Neural cell (in vitro differentiated cells): ENCODE measurements at regions not wholly inside any gene's neighbourhood (a gene's known extent, or its start where the extent isn't known, plus 50 kb on each side); places are given as distances from the start of the nearest gene placed in this dataset.
"Not testable (repeated sequence)": the region's sequence is repeated elsewhere in the genome, so short reads cannot be mapped to it uniquely, and the experiment has no call there.

Experiments used
- H2AFZ ChIP-seq: fragments of 200-600, 300-800 bp; sonication (generic), shearing (Covaris generic); 2 replicates; pipeline ENCODE4 v1.6.0; 2014; ENCODE audit warnings: low read depth, mild to moderate bottlenecking, antibody characterized with exemption, low read length, moderate library complexity
- H3F3A ChIP-seq: fragments of 200-600 bp; shearing (Covaris generic); 2 replicates; pipeline ENCODE4 v1.6.1; 2016; ENCODE audit warnings: mild to moderate bottlenecking, moderate library complexity, mixed read lengths, antibody characterized with exemption, low read length; ENCODE audit not compliant: insufficient read depth, poor library complexity, severe bottlenecking
- H3K27ac ChIP-seq: fragments of 200-600, 300-800 bp; sonication (generic), shearing (Covaris generic); 2 replicates; pipeline ENCODE4 v1.5.1; 2014; ENCODE audit warnings: mild to moderate bottlenecking, low read length, moderate library complexity
- H3K27me3 ChIP-seq: fragments of 300-800, 200-600 bp; sonication (generic), shearing (Covaris generic); 2 replicates; pipeline ENCODE4 v1.6.0; 2014; ENCODE audit warnings: mild to moderate bottlenecking, low read depth, low read length, moderate library complexity; ENCODE audit not compliant: insufficient read depth
- H3K36me3 ChIP-seq: fragments of 300-800, 200-600 bp; sonication (generic), shearing (Covaris generic); 2 replicates; pipeline ENCODE4 v1.5.1; 2014; ENCODE audit warnings: mild to moderate bottlenecking, antibody characterized with exemption, low read length, moderate library complexity; ENCODE audit not compliant: insufficient read depth
- H3K4me2 ChIP-seq: fragments of 300-800, 200-600 bp; sonication (generic), shearing (Covaris generic); 2 replicates; pipeline ENCODE4 v1.6.0; 2014; ENCODE audit warnings: mild to moderate bottlenecking, low read length
- H3K4me3 ChIP-seq: fragments of 300-800, 200-600 bp; sonication (generic), shearing (Covaris generic); 2 replicates; pipeline ENCODE4 v1.5.1; 2014; ENCODE audit warnings: mild to moderate bottlenecking, low read length, moderate library complexity
- H3K79me2 ChIP-seq: fragments of 200-600 bp; shearing (Covaris generic); replicated peaks from 2 replicates; pipeline ENCODE4 v1.6.0; 2014; ENCODE audit warnings: mild to moderate bottlenecking, low read length, moderate library complexity; ENCODE audit not compliant: insufficient read depth
- H3K9ac ChIP-seq: fragments of 300-800, 200-600 bp; sonication (generic), shearing (Covaris generic); 2 replicates; pipeline ENCODE4 v1.6.1; 2016; ENCODE audit warnings: mild to moderate bottlenecking, low read length, mixed read lengths
- H3K9me2 ChIP-seq: fragments of 200-600 bp; shearing (Covaris generic); 2 replicates; pipeline ENCODE4 v1.6.1; 2016; ENCODE audit warnings: mild to moderate bottlenecking, low read length, mixed read lengths; ENCODE audit not compliant: insufficient read depth
- H3K9me3 ChIP-seq: fragments of 200-600, 300-800 bp; sonication (generic), shearing (Covaris generic); 2 replicates; pipeline ENCODE4 v1.6.1; 2016; ENCODE audit warnings: mild to moderate bottlenecking, mixed run types, low read length, moderate library complexity, mixed read lengths
- H4K20me1 ChIP-seq: fragments of 200-600 bp; shearing (Covaris generic); 2 replicates; pipeline ENCODE4 v1.6.1; 2016; ENCODE audit warnings: mild to moderate bottlenecking, mixed run types; ENCODE audit not compliant: insufficient read depth
- EP300 ChIP-seq: fragments of 450-650 bp; conservative IDR thresholded peaks from 2 replicates; pipeline ENCODE4 v1.6.1; 2014; ENCODE audit warnings: antibody characterized with exemption, mild to moderate bottlenecking, moderate library complexity; ENCODE audit not compliant: poor library complexity, severe bottlenecking
- EZH2 ChIP-seq: fragments of 200-600, 300-800 bp; shearing (Covaris generic), sonication (generic); IDR thresholded peaks from 2 replicates; pipeline ENCODE4 v1.6.1; 2014; ENCODE audit warnings: antibody characterized with exemption, low read length, borderline replicate concordance, mild to moderate bottlenecking; ENCODE audit not compliant: insufficient read depth, poor library complexity, severe bottlenecking
- MXI1 ChIP-seq: fragments of 450-650 bp; conservative IDR thresholded peaks from 2 replicates; pipeline ENCODE4 v1.6.1; 2014; ENCODE audit warnings: antibody characterized with exemption, mild to moderate bottlenecking; ENCODE audit not compliant: poor library complexity, severe bottlenecking
- POLR2AphosphoS5 ChIP-seq: IDR thresholded peaks from 2 replicates; pipeline ENCODE4 v1.6.1; 2012
- RAD21 ChIP-seq: fragments of 450-650 bp; conservative IDR thresholded peaks from 2 replicates; pipeline ENCODE4 v1.6.1; 2014; ENCODE audit warnings: antibody characterized with exemption, mild to moderate bottlenecking, moderate library complexity
- SMC3 ChIP-seq: fragments of 450-650 bp; conservative IDR thresholded peaks from 2 replicates; pipeline ENCODE4 v1.6.1; 2014; ENCODE audit warnings: antibody characterized with exemption, mild to moderate bottlenecking, moderate library complexity; ENCODE audit not compliant: poor library complexity
- TAF1 ChIP-seq: IDR thresholded peaks from 2 replicates; pipeline ENCODE4 v1.6.1; 2012; ENCODE audit warnings: low read depth
- TF ChIP-seq, protein P1 (sequence below): IDR thresholded peaks from 2 replicates; pipeline ENCODE4 v1.6.1; 2012; ENCODE audit warnings: borderline replicate concordance
- TF ChIP-seq, protein P2 (sequence below): fragments of 450-650 bp; IDR thresholded peaks from 2 replicates; pipeline ENCODE4 v1.5.1; 2014; ENCODE audit warnings: antibody characterized with exemption, mild to moderate bottlenecking, moderate library complexity; ENCODE audit not compliant: poor library complexity, severe bottlenecking

DNA sequence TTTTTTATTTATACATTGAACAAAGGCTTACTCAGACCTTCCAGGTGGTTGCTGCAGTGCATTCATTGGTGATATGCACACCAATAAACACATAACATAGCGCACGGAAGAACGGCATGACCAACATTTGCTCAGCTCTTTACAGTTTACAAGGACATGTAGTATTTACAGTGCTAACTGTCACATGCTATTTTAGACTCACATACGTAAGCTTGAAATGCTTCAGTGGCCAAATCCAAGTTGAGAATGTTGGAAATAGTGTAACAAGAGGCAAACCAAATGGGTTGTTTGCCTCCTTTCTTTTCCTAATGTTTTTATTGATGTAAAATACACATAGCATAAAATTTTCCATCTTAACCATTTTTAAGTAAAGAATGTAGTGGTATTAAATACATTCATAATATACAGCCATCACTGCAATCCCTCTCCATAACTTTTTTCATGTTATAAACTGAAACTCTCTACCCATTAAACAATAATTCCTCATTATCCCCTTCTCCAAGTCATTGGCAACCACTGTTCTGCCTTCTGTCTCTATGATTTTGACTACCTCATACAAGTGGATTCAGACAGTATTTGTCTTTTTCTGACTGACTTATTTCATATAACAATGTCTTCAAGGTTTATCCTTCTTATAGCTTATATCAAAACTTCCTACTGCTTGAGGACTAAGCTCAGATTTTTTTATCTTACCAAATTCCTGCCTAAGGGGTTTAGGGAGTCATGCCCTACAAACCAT lies 1722.9 kb upstream of the AGA start:
- no peak overlapping the region for H3K4me3 ChIP-seq
- H3F3A ChIP-seq, result no peaks in the 10 kb centered on the region
- H3K27ac ChIP-seq, result no peak overlapping the region
- H4K20me1 ChIP-seq, result no peaks in the 10 kb centered on the region
- no peaks in the 10 kb centered on the region for H3K9me2 ChIP-seq
- no peaks in the 10 kb centered on the region for H3K36me3 ChIP-seq
- TF ChIP-seq RAD21 (no peak), POLR2AphosphoS5 (no peak), TAF1 (no peak), EZH2 (no peak), MXI1 (no peak), EP300 (no peak), SMC3 (no peak)
- TF ChIP-seq, protein P1, sequence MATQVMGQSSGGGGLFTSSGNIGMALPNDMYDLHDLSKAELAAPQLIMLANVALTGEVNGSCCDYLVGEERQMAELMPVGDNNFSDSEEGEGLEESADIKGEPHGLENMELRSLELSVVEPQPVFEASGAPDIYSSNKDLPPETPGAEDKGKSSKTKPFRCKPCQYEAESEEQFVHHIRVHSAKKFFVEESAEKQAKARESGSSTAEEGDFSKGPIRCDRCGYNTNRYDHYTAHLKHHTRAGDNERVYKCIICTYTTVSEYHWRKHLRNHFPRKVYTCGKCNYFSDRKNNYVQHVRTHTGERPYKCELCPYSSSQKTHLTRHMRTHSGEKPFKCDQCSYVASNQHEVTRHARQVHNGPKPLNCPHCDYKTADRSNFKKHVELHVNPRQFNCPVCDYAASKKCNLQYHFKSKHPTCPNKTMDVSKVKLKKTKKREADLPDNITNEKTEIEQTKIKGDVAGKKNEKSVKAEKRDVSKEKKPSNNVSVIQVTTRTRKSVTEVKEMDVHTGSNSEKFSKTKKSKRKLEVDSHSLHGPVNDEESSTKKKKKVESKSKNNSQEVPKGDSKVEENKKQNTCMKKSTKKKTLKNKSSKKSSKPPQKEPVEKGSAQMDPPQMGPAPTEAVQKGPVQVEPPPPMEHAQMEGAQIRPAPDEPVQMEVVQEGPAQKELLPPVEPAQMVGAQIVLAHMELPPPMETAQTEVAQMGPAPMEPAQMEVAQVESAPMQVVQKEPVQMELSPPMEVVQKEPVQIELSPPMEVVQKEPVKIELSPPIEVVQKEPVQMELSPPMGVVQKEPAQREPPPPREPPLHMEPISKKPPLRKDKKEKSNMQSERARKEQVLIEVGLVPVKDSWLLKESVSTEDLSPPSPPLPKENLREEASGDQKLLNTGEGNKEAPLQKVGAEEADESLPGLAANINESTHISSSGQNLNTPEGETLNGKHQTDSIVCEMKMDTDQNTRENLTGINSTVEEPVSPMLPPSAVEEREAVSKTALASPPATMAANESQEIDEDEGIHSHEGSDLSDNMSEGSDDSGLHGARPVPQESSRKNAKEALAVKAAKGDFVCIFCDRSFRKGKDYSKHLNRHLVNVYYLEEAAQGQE, result no peak
- TF ChIP-seq, protein P2, sequence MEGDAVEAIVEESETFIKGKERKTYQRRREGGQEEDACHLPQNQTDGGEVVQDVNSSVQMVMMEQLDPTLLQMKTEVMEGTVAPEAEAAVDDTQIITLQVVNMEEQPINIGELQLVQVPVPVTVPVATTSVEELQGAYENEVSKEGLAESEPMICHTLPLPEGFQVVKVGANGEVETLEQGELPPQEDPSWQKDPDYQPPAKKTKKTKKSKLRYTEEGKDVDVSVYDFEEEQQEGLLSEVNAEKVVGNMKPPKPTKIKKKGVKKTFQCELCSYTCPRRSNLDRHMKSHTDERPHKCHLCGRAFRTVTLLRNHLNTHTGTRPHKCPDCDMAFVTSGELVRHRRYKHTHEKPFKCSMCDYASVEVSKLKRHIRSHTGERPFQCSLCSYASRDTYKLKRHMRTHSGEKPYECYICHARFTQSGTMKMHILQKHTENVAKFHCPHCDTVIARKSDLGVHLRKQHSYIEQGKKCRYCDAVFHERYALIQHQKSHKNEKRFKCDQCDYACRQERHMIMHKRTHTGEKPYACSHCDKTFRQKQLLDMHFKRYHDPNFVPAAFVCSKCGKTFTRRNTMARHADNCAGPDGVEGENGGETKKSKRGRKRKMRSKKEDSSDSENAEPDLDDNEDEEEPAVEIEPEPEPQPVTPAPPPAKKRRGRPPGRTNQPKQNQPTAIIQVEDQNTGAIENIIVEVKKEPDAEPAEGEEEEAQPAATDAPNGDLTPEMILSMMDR, result no peak
- no peak overlapping the region for H3K4me2 ChIP-seq
- H3K9ac ChIP-seq, result no peak overlapping the region
- no peak overlapping the region for H2AFZ ChIP-seq
- H3K27me3 ChIP-seq, result no peaks in the 10 kb centered on the region
- H3K9me3 ChIP-seq, result no peaks in the 10 kb centered on the region
- no peaks in the 10 kb centered on the region for H3K79me2 ChIP-seq

DNA sequence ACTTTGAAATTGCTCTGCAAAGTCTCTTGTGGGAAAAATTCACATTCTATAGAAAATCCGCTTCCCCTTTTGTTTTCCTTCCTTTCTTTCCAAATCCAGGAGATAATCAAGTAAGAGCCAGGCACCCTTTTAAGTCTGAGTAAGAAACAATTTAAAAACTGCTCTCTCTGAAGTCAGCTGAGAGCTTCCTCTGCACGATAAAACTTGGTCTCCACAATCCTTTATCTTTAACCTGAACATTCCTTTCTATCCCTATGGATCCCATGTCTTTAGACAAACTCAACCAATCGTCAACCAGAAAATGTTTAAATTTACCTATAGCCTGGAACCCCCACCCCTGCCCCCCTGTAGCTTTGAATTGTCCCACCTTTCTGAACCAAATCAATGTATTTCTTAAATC lies 1723.6 kb upstream of the AGA start:
- H3K27ac ChIP-seq, result no peak overlapping the region
- H3K4me2 ChIP-seq, result no peak overlapping the region
- H3K36me3 ChIP-seq, result no peaks in the 10 kb centered on the region
- no peaks in the 10 kb centered on the region for H3K9me3 ChIP-seq
- no peaks in the 10 kb centered on the region for H3F3A ChIP-seq
- no peak overlapping the region for H3K4me3 ChIP-seq
- H3K79me2 ChIP-seq, result no peaks in the 10 kb centered on the region
- no peak overlapping the region for H2AFZ ChIP-seq
- TF ChIP-seq, protein P2, result no peak
- TF ChIP-seq TAF1 (no peak), RAD21 (no peak), POLR2AphosphoS5 (no peak), MXI1 (no peak), EP300 (no peak), SMC3 (no peak), EZH2 (no peak)
- TF ChIP-seq, protein P1, result no peak
- H3K9ac ChIP-seq, result no peak overlapping the region
- no peaks in the 10 kb centered on the region for H4K20me1 ChIP-seq
- no peaks in the 10 kb centered on the region for H3K27me3 ChIP-seq
- no peaks in the 10 kb centered on the region for H3K9me2 ChIP-seq

DNA sequence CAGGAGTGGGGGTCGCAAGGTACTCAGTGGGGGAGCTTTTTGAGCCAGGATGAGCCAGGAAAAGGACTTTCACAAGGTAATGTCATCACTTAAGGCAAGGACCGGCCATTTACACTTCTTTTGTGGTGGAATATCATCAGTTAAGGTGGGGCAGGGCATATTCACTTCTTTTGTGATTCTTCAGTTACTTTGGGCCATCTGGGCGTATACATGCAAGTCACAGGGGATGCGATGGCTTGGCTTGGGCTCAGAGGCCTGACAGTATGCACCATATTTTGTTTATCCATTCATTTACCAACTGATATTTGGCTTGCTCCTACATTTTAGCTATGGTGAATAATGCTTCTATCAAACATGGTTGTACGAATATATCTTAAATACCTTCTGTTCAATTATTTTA lies 1728.1 kb upstream of the AGA start:
- H2AFZ ChIP-seq, H3K9me3 ChIP-seq, H3K36me3 ChIP-seq, H3K4me3 ChIP-seq, H4K20me1 ChIP-seq, H3K9ac ChIP-seq, H3K27me3 ChIP-seq, H3K9me2 ChIP-seq, H3F3A ChIP-seq, H3K79me2 ChIP-seq, H3K4me2 ChIP-seq, H3K27ac ChIP-seq: not testable (repeated sequence)
